H9 (cell line): ENCODE measurements at regions not wholly inside any gene's neighbourhood (a gene's known extent, or its start where the extent isn't known, plus 50 kb on each side); places are given as distances from the start of the nearest gene placed in this dataset.

Experiments used
- DNase-seq: peaks from one replicate; pipeline ENCODE4 v3.0.0-alpha.2; 2017
- H2AFZ ChIP-seq: one replicate; pipeline ENCODE4 v1.6.1; 2013; ENCODE audit warnings: mild to moderate bottlenecking, low read length, control low read depth, moderate library complexity
- H2AK5ac ChIP-seq: 2 replicates; pipeline ENCODE4 v1.6.1; 2013; ENCODE audit warnings: low read length, control low read depth, mixed read lengths; ENCODE audit not compliant: insufficient read length
- H2BK120ac ChIP-seq: one replicate; pipeline ENCODE4 v1.6.1; 2013; ENCODE audit warnings: low read depth, mild to moderate bottlenecking, low read length, control low read depth, inconsistent platforms; ENCODE audit not compliant: poor library complexity, severe bottlenecking
- H2BK12ac ChIP-seq: 2 replicates; pipeline ENCODE4 v1.6.1; 2013; ENCODE audit warnings: low read length, control low read depth, mixed read lengths, low read depth; ENCODE audit not compliant: insufficient read length
- H2BK15ac ChIP-seq: 2 replicates; pipeline ENCODE4 v1.6.1; 2013; ENCODE audit warnings: low read depth, low read length, control low read depth
- H2BK20ac ChIP-seq: one replicate; pipeline ENCODE4 v1.6.1; 2013; ENCODE audit warnings: low read depth, mild to moderate bottlenecking, low read length, control low read depth, inconsistent platforms; ENCODE audit not compliant: poor library complexity, severe bottlenecking
- H2BK5ac ChIP-seq: 2 replicates; pipeline ENCODE4 v1.6.1; 2013; ENCODE audit warnings: low read length, control low read depth, mixed read lengths; ENCODE audit not compliant: insufficient read length
- H3K14ac ChIP-seq: 2 replicates; pipeline ENCODE4 v1.6.1; 2013; ENCODE audit warnings: low read length, control low read depth; ENCODE audit not compliant: insufficient read depth
- H3K18ac ChIP-seq: 2 replicates; pipeline ENCODE4 v1.6.1; 2013; ENCODE audit warnings: low read depth, mild to moderate bottlenecking, mixed read lengths, low read length, control low read depth; ENCODE audit not compliant: insufficient read length
- H3K23ac ChIP-seq: 2 replicates; pipeline ENCODE4 v1.6.1; 2013; ENCODE audit warnings: low read length, control low read depth, mixed read lengths, low read depth; ENCODE audit not compliant: insufficient read length
- H3K23me2 ChIP-seq: 2 replicates; pipeline ENCODE4 v1.6.1; 2013; ENCODE audit warnings: low read depth, mild to moderate bottlenecking, mixed read lengths, low read length, control low read depth; ENCODE audit not compliant: insufficient read length, poor library complexity, severe bottlenecking
- H3K27ac ChIP-seq: 2 replicates; pipeline ENCODE4 v1.5.1; 2013; ENCODE audit warnings: low read length, control low read depth, mixed read lengths, low read depth; ENCODE audit not compliant: insufficient read length
- H3K27me3 ChIP-seq: 2 replicates; pipeline ENCODE4 v1.6.1; 2013; ENCODE audit warnings: low read length, control low read depth, inconsistent platforms; ENCODE audit not compliant: insufficient read depth
- H3K4ac ChIP-seq: 2 replicates; pipeline ENCODE4 v1.6.1; 2013; ENCODE audit warnings: low read depth, mild to moderate bottlenecking, control low read depth, inconsistent platforms, low read length, moderate library complexity
- H3K4me1 ChIP-seq: 2 replicates; pipeline ENCODE4 v1.6.1; 2013; ENCODE audit warnings: low read length, control low read depth, inconsistent platforms; ENCODE audit not compliant: insufficient read depth
- H3K4me2 ChIP-seq: 2 replicates; pipeline ENCODE4 v1.6.1; 2013; ENCODE audit warnings: low read length, control low read depth, mixed read lengths; ENCODE audit not compliant: insufficient read length, insufficient read depth
- H3K56ac ChIP-seq: 2 replicates; pipeline ENCODE4 v1.6.1; 2013; ENCODE audit warnings: low read depth, mild to moderate bottlenecking, mixed read lengths, low read length, control low read depth; ENCODE audit not compliant: insufficient read length
- H3K79me1 ChIP-seq: 2 replicates; pipeline ENCODE4 v1.6.1; 2013; ENCODE audit warnings: low read depth, mild to moderate bottlenecking, moderate library complexity, low read length, control low read depth, inconsistent platforms; ENCODE audit not compliant: insufficient read depth, poor library complexity, severe bottlenecking
- H3K79me2 ChIP-seq: 2 replicates; pipeline ENCODE4 v1.6.1; 2013; ENCODE audit warnings: low read length, control low read depth, inconsistent platforms; ENCODE audit not compliant: insufficient read depth
- H3K9ac ChIP-seq: 2 replicates; pipeline ENCODE4 v1.6.1; 2013; ENCODE audit warnings: low read length, control low read depth, mixed read lengths; ENCODE audit not compliant: insufficient read length; ENCODE audit errors: extremely low read depth
- H3K9me3 ChIP-seq: one replicate; pipeline ENCODE4 v1.6.1; 2013; ENCODE audit warnings: low read depth, low read length, inconsistent platforms; ENCODE audit not compliant: control insufficient read depth
- H3T11ph ChIP-seq: one replicate; pipeline ENCODE4 v1.6.1; 2013; ENCODE audit warnings: mild to moderate bottlenecking, low read length, control low read depth, inconsistent platforms
- H4K20me1 ChIP-seq: one replicate; pipeline ENCODE4 v1.6.1; 2013; ENCODE audit not compliant: control insufficient read depth, insufficient read length, insufficient read depth
- H4K5ac ChIP-seq: 2 replicates; pipeline ENCODE4 v1.6.1; 2013; ENCODE audit warnings: low read depth, mild to moderate bottlenecking, mixed read lengths, low read length, control low read depth; ENCODE audit not compliant: insufficient read length
- H4K8ac ChIP-seq: replicated peaks from 2 replicates; pipeline ENCODE4 v1.6.1; 2013; ENCODE audit warnings: low read length, control low read depth, mixed read lengths, low read depth; ENCODE audit not compliant: insufficient read length
- H4K91ac ChIP-seq: 2 replicates; pipeline ENCODE4 v1.6.1; 2013; ENCODE audit warnings: low read depth, mild to moderate bottlenecking, moderate library complexity, mixed read lengths, low read length, control low read depth; ENCODE audit not compliant: insufficient read length
- H3K27ac Mint-ChIP-seq, 3 experiments: 2 replicates in 2 of 3; 3 replicates in 1 of 3; pipeline ENCODE4 v1.8.0; 2020 to 2021; ENCODE audit warnings: mixed read lengths in 3 of 3, mild to moderate bottlenecking in 1 of 3, moderate library complexity in 1 of 3
- H3K27me3 Mint-ChIP-seq: 2 replicates; pipeline ENCODE4 v1.8.0; 2021; ENCODE audit warnings: low read depth, mild to moderate bottlenecking, moderate library complexity, mixed read lengths
- H3K36me3 Mint-ChIP-seq, 3 experiments: 2 replicates in 2 of 3; 3 replicates in 1 of 3; pipeline ENCODE4 v1.8.0; 2020 to 2021; ENCODE audit warnings: low read depth in 3 of 3, mixed read lengths in 3 of 3; ENCODE audit not compliant: insufficient read depth in 1 of 3
- H3K4me1 Mint-ChIP-seq, 2 experiments: 2 replicates each; pipeline ENCODE4 v1.8.0; 2020; ENCODE audit warnings: mixed read lengths in 2 of 2
- H3K4me3 Mint-ChIP-seq, 2 experiments: 2 replicates in 1 of 2; 3 replicates in 1 of 2; pipeline ENCODE4 v1.8.0; 2020 to 2021; ENCODE audit warnings: mild to moderate bottlenecking in 2 of 2, mixed read lengths in 2 of 2, moderate library complexity in 1 of 2
- H3K9me3 Mint-ChIP-seq, 2 experiments: 2 replicates in 1 of 2; 3 replicates in 1 of 2; pipeline ENCODE4 v1.8.0; 2020; ENCODE audit warnings: mild to moderate bottlenecking in 2 of 2, mixed read lengths in 2 of 2, moderate library complexity in 1 of 2
- CTCF ChIP-seq: fragments of 200-600 bp; sonication (generic); conservative IDR thresholded peaks from 3 replicates; pipeline ENCODE4 v1.8.0; 2021; ENCODE audit warnings: antibody characterized with exemption, mild to moderate bottlenecking
- WGBS: extraction: QIAGEN DNeasy Blood & Tissue Kit; methylation state at CpG from one replicate; pipeline ENCODE4 v1.1.7; 2013; ENCODE audit warnings: missing lambda C conversion rate, low lambda C conversion rate, mixed read lengths; ENCODE audit not compliant: insufficient read length; ENCODE audit errors: extremely low coverage; 5-methylcytosine and 5-hydroxymethylcytosine counted together

GRCh38 chr5:111010783-111011182, 60.7 kb upstream of the TSLP start:
- H3K79me2 ChIP-seq: no peaks in the 10 kb centered on the region
- no peak for DNase-seq
- no peaks in the 10 kb centered on the region for H3K4me1 ChIP-seq
- no peak overlapping the region for H4K5ac ChIP-seq
- H2BK5ac ChIP-seq: no peak overlapping the region
- TF ChIP-seq CTCF: no peak
- no peaks in the 10 kb centered on the region for H3K23me2 ChIP-seq
- Mint-ChIP-seq H3K27me3 (peaks cover 2% of the 10 kb centered on the region; the same call in 1 of the 2 replicates), H3K4me3 (no peak overlapping the region), H3K36me3 (no peaks in the 10 kb centered on the region), H3K4me1 (no peaks in the 10 kb centered on the region), H3K27ac (no peak overlapping the region), H3K9me3 (no peaks in the 10 kb centered on the region)
- H2BK12ac ChIP-seq: no peak overlapping the region
- no CpG with 5 or more reads among the region's 2 CpGs for whole genome bisulfite sequencing
- no peak overlapping the region for H2AK5ac ChIP-seq
- no peak overlapping the region for H3K27ac ChIP-seq
- H3K4me2 ChIP-seq: no peak overlapping the region
- no peak overlapping the region for H3K23ac ChIP-seq
- H3T11ph ChIP-seq: no peak overlapping the region
- H4K8ac ChIP-seq: no peak overlapping the region
- H2BK15ac ChIP-seq: no peak overlapping the region
- H3K18ac ChIP-seq: no peak overlapping the region
- H3K9me3 ChIP-seq: no peaks in the 10 kb centered on the region
- H3K56ac ChIP-seq: no peak overlapping the region
- H4K20me1 ChIP-seq: no peaks in the 10 kb centered on the region
- no peaks in the 10 kb centered on the region for H3K79me1 ChIP-seq
- H3K9ac ChIP-seq: no peak overlapping the region
- H4K91ac ChIP-seq: no peak overlapping the region
- H3K14ac ChIP-seq: no peak overlapping the region
- H2AFZ ChIP-seq: no peak overlapping the region
- no peaks in the 10 kb centered on the region for H3K27me3 ChIP-seq
- no peak overlapping the region for H2BK120ac ChIP-seq
- no peak overlapping the region for H3K4ac ChIP-seq
- H2BK20ac ChIP-seq: no peak overlapping the region
